ENCODE measurements at regions not wholly inside any gene's neighbourhood (a gene's known extent, or its start where the extent isn't known, plus 50 kb on each side); places are given as distances from the start of the nearest gene placed in this dataset.

DNA sequence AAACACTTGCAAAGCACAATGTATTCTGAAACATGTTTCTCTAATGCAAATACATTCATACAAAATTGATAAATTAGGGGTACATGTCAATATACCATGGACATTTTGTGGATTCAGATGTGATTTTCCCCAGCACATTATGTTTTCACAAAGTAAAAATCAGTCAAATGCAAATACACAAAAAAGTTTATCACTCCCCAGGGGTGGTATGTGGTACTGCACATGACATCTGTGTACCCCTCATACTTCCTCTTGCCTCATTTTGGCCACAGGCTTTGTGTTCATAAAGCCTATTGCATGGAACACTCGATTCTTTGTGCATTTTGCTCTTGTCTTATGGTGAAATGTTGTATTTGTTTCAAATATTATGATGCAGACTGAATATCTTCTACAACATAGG is 116.8 kb upstream of the PDE4D start:
- ChIA-PET POLR2A (no interaction called here), CTCF (no interaction called here)
- no peak overlapping the region for H3K27ac ChIP-seq (ENCODE audit: insufficient read depth, low read depth, low read length)
- intact Hi-C loops (cut with micrococcal nuclease), result no loop called here
- H3K4me3 ChIP-seq (replicated peaks in 1 of 3; ENCODE audit: insufficient read depth in 1 of 3, low read depth in 1 of 3, low read length in 3 of 3), result no peak overlapping the region
- TF ChIP-seq, protein P1, sequence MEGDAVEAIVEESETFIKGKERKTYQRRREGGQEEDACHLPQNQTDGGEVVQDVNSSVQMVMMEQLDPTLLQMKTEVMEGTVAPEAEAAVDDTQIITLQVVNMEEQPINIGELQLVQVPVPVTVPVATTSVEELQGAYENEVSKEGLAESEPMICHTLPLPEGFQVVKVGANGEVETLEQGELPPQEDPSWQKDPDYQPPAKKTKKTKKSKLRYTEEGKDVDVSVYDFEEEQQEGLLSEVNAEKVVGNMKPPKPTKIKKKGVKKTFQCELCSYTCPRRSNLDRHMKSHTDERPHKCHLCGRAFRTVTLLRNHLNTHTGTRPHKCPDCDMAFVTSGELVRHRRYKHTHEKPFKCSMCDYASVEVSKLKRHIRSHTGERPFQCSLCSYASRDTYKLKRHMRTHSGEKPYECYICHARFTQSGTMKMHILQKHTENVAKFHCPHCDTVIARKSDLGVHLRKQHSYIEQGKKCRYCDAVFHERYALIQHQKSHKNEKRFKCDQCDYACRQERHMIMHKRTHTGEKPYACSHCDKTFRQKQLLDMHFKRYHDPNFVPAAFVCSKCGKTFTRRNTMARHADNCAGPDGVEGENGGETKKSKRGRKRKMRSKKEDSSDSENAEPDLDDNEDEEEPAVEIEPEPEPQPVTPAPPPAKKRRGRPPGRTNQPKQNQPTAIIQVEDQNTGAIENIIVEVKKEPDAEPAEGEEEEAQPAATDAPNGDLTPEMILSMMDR (IDR thresholded peaks at IDR 0.05; ENCODE audit: extremely low read depth in 1 of 2, insufficient read depth in 1 of 2, low read depth in 1 of 2, low read length in 2 of 2), result peak in 1 of 2 donors; percentile 3
- TF ChIP-seq EZH2 (IDR thresholded peaks at IDR 0.05; ENCODE audit: borderline replicate concordance, low read depth, low read length, severe bottlenecking), result no peak
- TF ChIP-seq POLR2A (IDR thresholded peaks at IDR 0.05; ENCODE audit: low read depth, low read length), result no peak
- no peak overlapping the region for H2AFZ ChIP-seq (ENCODE audit: low read depth, low read length)
- no peaks in the 10 kb centered on the region for H3K79me2 ChIP-seq (ENCODE audit: control insufficient read depth, insufficient read depth, low read length)
- no peaks in the 10 kb centered on the region for H4K20me1 ChIP-seq (replicated peaks; ENCODE audit: control insufficient read depth, extremely low read depth, insufficient read depth, low read length)
- dilution Hi-C loops (cut with MboI; ENCODE audit: extremely low pct_ligation_motif_present, low sequenced_read_pairs), result no loop called here
- no peaks in the 10 kb centered on the region for H3K9me3 ChIP-seq (replicated peaks; ENCODE audit: control insufficient read depth, insufficient read depth, low read length)
- no peak overlapping the region for H3K9ac ChIP-seq (replicated peaks; ENCODE audit: extremely low read depth, insufficient read depth, low read length)
- no TSS peak for BruUV-seq (replicated peaks)
- no peak overlapping the region for H3K4me2 ChIP-seq (ENCODE audit: insufficient read depth, low read length)
- H3K9me1 ChIP-seq (replicated peaks; ENCODE audit: control insufficient read depth, extremely low read depth, insufficient read depth, low read length), result no peaks in the 10 kb centered on the region
- no peaks in the 10 kb centered on the region for H3K27me3 ChIP-seq (ENCODE audit: control insufficient read depth in 2 of 2, insufficient read depth in 2 of 2, low read length in 2 of 2)
- H3K4me1 ChIP-seq (ENCODE audit: control insufficient read depth, extremely low read depth, insufficient read depth, low read length), result no peaks in the 10 kb centered on the region
- no peaks in the 10 kb centered on the region for H3K36me3 ChIP-seq (ENCODE audit: control insufficient read depth in 2 of 2, extremely low read depth in 1 of 2, insufficient read depth in 2 of 2, low read length in 2 of 2)
- no peak for DNase-seq (ENCODE audit: low read depth, low spot score)
- no peak for FAIRE-seq

DNA sequence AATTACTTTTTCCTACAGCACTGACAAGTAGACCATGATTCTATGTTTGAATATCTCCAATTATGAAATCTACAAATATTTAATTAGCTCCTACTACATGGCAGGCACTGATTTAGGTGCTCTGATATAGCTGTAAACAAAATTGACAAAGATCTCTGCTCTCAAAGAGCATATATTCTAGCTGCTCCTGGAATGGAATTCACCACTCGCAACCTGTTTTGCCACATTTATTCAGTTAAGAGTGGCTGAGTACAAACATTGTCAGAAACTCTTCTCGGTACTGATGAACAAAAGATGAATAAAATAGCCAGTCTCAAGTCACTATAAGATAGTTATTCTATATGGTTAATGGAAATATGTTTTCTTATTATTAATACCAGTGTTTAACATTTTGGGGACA is 114.2 kb upstream of the PDE4D start:
- no TSS peak for BruUV-seq (replicated peaks)
- POLR2A ChIA-PET, result no interaction called here
- H4K20me1 ChIP-seq (replicated peaks; ENCODE audit: control insufficient read depth, extremely low read depth, insufficient read depth, low read length), result no peaks in the 10 kb centered on the region
- H3K79me2 ChIP-seq (ENCODE audit: control insufficient read depth, insufficient read depth, low read length), result no peaks in the 10 kb centered on the region
- no peak overlapping the region for H3K9ac ChIP-seq (replicated peaks; ENCODE audit: extremely low read depth, insufficient read depth, low read length)
- H2AFZ ChIP-seq (ENCODE audit: low read depth, low read length), result no peak overlapping the region
- DNase-seq (ENCODE audit: low read depth, low spot score) (no peak), FAIRE-seq (no peak)
- CTCF ChIA-PET, result interaction anchor here (0.7 kb wide), 1 partner anchor 26 kb away, joined by 3 read pairs; no protein-coding TSS in a partner anchor
- no peaks in the 10 kb centered on the region for H3K4me1 ChIP-seq (ENCODE audit: control insufficient read depth, extremely low read depth, insufficient read depth, low read length)
- no peak overlapping the region for H3K27ac ChIP-seq (ENCODE audit: insufficient read depth, low read depth, low read length)
- H3K9me1 ChIP-seq (replicated peaks; ENCODE audit: control insufficient read depth, extremely low read depth, insufficient read depth, low read length), result no peaks in the 10 kb centered on the region
- intact Hi-C loops (cut with micrococcal nuclease) (no loop called here), dilution Hi-C loops (cut with MboI; ENCODE audit: extremely low pct_ligation_motif_present, low sequenced_read_pairs) (no loop called here)
- no peak overlapping the region for H3K4me3 ChIP-seq (replicated peaks in 1 of 3; ENCODE audit: insufficient read depth in 1 of 3, low read depth in 1 of 3, low read length in 3 of 3)
- H3K4me2 ChIP-seq (ENCODE audit: insufficient read depth, low read length), result no peak overlapping the region
- no peaks in the 10 kb centered on the region for H3K27me3 ChIP-seq (ENCODE audit: control insufficient read depth in 2 of 2, insufficient read depth in 2 of 2, low read length in 2 of 2)
- TF ChIP-seq POLR2A (IDR thresholded peaks at IDR 0.05; ENCODE audit: low read depth, low read length) (no peak), EZH2 (IDR thresholded peaks at IDR 0.05; ENCODE audit: borderline replicate concordance, low read depth, low read length, severe bottlenecking) (no peak), JUN (IDR thresholded peaks at IDR 0.05; ENCODE audit: borderline replicate concordance, insufficient read depth, insufficient read length, low read depth) (no peak), FOS (IDR thresholded peaks at IDR 0.05; ENCODE audit: borderline replicate concordance, insufficient read depth, low read length) (no peak), GATA2 (IDR thresholded peaks at IDR 0.05; ENCODE audit: insufficient read depth, insufficient read length, low read depth, low read length) (no peak), POLR2AphosphoS5 (IDR thresholded peaks at IDR 0.05; ENCODE audit: insufficient read depth, low read depth, low read length) (no peak), MYC (IDR thresholded peaks at IDR 0.05; ENCODE audit: low read depth, low read length) (no peak)
- TF ChIP-seq, protein P1 (IDR thresholded peaks at IDR 0.05; ENCODE audit: extremely low read depth in 1 of 2, insufficient read depth in 1 of 2, low read depth in 1 of 2, low read length in 2 of 2), result no peak
- TF ChIP-seq, protein P2, sequence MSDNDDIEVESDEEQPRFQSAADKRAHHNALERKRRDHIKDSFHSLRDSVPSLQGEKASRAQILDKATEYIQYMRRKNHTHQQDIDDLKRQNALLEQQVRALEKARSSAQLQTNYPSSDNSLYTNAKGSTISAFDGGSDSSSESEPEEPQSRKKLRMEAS (IDR thresholded peaks at IDR 0.05; ENCODE audit: insufficient read depth, insufficient read length), result no peak
- H3K36me3 ChIP-seq (ENCODE audit: control insufficient read depth in 2 of 2, extremely low read depth in 1 of 2, insufficient read depth in 2 of 2, low read length in 2 of 2), result no peaks in the 10 kb centered on the region
- no peaks in the 10 kb centered on the region for H3K9me3 ChIP-seq (replicated peaks; ENCODE audit: control insufficient read depth, insufficient read depth, low read length)

Measured in endothelial cell of umbilical vein (primary cell).